ENCODE measurements at regions not wholly inside any gene's neighbourhood (a gene's known extent, or its start where the extent isn't known, plus 50 kb on each side); places are given as distances from the start of the nearest gene placed in this dataset.

- intact Hi-C loops (cut with micrococcal nuclease; ENCODE audit: unreplicated experiment) (no loop called here), in situ Hi-C loops (cut with MboI) (no loop called here)
- Histone ChIP-seq H3K36me3 (ENCODE audit: control insufficient read depth in 2 of 2, insufficient read depth in 2 of 2, low read length in 1 of 2) (no peaks in the 10 kb centered on the region), H4K20me1 (ENCODE audit: control insufficient read depth, insufficient read depth) (no peaks in the 10 kb centered on the region), H3K27ac (ENCODE audit: control insufficient read depth, insufficient read depth) (no peak overlapping the region), H3K4me3 (no peak overlapping the region), H3K4me2 (ENCODE audit: control insufficient read depth, insufficient read depth) (no peak overlapping the region), H3K9me3 (replicated peaks; ENCODE audit: control insufficient read depth, insufficient read depth, low read length) (no peaks in the 10 kb centered on the region), H3K4me1 (ENCODE audit: control insufficient read depth, insufficient read depth, low read length) (no peaks in the 10 kb centered on the region), H3K9ac (ENCODE audit: control insufficient read depth, insufficient read depth, low read length) (no peak overlapping the region), H3K27me3 (replicated peaks in 1 of 2; ENCODE audit: control insufficient read depth in 2 of 2, insufficient read depth in 2 of 2, low read length in 1 of 2) (no peaks in the 10 kb centered on the region), H3K79me2 (ENCODE audit: control insufficient read depth, insufficient read depth, low read length) (no peaks in the 10 kb centered on the region), H2AFZ (ENCODE audit: control insufficient read depth, low read depth, low read length) (no peak overlapping the region)
- no TSS peak for BruUV-seq (replicated peaks)
- FAIRE-seq (no peak), DNase-seq (ENCODE audit: low read depth, low spot score) (no peak), ATAC-seq (no peak)
- ChIA-PET CTCF (no interaction called here), SMC1A (ENCODE audit: uncharacterized antibody, unreplicated experiment) (no interaction called here), RAD21 (ENCODE audit: unreplicated experiment) (interaction anchor here (0.7 kb wide), 1 partner anchor 608 kb away, joined by 3 read pairs; no protein-coding TSS in a partner anchor), POLR2A (no interaction called here)
- WGBS (ENCODE audit: insufficient coverage, insufficient replicate concordance, low lambda C conversion rate, missing lambda C conversion rate): 5% methylated on average over 2 of the region's 2 CpGs
- TF ChIP-seq EZH2 (IDR thresholded peaks at IDR 0.05; ENCODE audit: borderline replicate concordance, control insufficient read depth, low read depth, low read length) (no peak), ESRRA (IDR thresholded peaks at IDR 0.05; ENCODE audit: low read length) (no peak), MEF2A (IDR thresholded peaks at IDR 0.05; ENCODE audit: insufficient read depth, low read depth, low read length) (no peak), EGR1 (IDR thresholded peaks at IDR 0.05; ENCODE audit: borderline replicate concordance in 1 of 2, low read depth in 2 of 2, low read length in 2 of 2) (no peak)
These were observed 98.7 kb downstream of the KCTD15 start for GRCh38 chr19:33895366-33895765.

GRCh38 chr19:33898062-33898677 is 101.5 kb downstream of the KCTD15 start:
- intact Hi-C loops (cut with micrococcal nuclease; ENCODE audit: unreplicated experiment) (no loop called here), in situ Hi-C loops (cut with MboI) (no loop called here)
- no peak overlapping the region for H3K27ac ChIP-seq (ENCODE audit: control insufficient read depth, insufficient read depth)
- no peaks in the 10 kb centered on the region for H3K4me1 ChIP-seq (ENCODE audit: control insufficient read depth, insufficient read depth, low read length)
- no peak for ATAC-seq
- H4K20me1 ChIP-seq (ENCODE audit: control insufficient read depth, insufficient read depth): no peaks in the 10 kb centered on the region
- FAIRE-seq: no peak
- no peaks in the 10 kb centered on the region for H3K9me3 ChIP-seq (replicated peaks; ENCODE audit: control insufficient read depth, insufficient read depth, low read length)
- no peaks in the 10 kb centered on the region for H3K36me3 ChIP-seq (ENCODE audit: control insufficient read depth in 2 of 2, insufficient read depth in 2 of 2, low read length in 1 of 2)
- BruUV-seq (replicated peaks): no TSS peak
- no peaks in the 10 kb centered on the region for H3K27me3 ChIP-seq (replicated peaks in 1 of 2; ENCODE audit: control insufficient read depth in 2 of 2, insufficient read depth in 2 of 2, low read length in 1 of 2)
- POLR2A ChIA-PET: no interaction called here
- no peaks in the 10 kb centered on the region for H3K79me2 ChIP-seq (ENCODE audit: control insufficient read depth, insufficient read depth, low read length)
- H3K4me2 ChIP-seq (ENCODE audit: control insufficient read depth, insufficient read depth): no peak overlapping the region
- CTCF ChIA-PET: no interaction called here
- SMC1A ChIA-PET (ENCODE audit: uncharacterized antibody, unreplicated experiment): no interaction called here
- no peak overlapping the region for H3K4me3 ChIP-seq
- RAD21 ChIA-PET (ENCODE audit: unreplicated experiment): no interaction called here
- no peak overlapping the region for H3K9ac ChIP-seq (ENCODE audit: control insufficient read depth, insufficient read depth, low read length)
- no peak for DNase-seq (ENCODE audit: low read depth, low spot score)
- H2AFZ ChIP-seq (ENCODE audit: control insufficient read depth, low read depth, low read length): no peak overlapping the region
- TF ChIP-seq PBX3 (IDR thresholded peaks at IDR 0.05; ENCODE audit: insufficient replicate concordance, low read depth, low read length): no peak
- TF ChIP-seq SMC3 (IDR thresholded peaks at IDR 0.05; ENCODE audit: borderline replicate concordance, low read length): no peak
- TF ChIP-seq PAX8 (IDR thresholded peaks at IDR 0.05): no peak
- no peak for TF ChIP-seq PRDM15 (CRISPR knock-in tag; IDR thresholded peaks at IDR 0.05)
- TF ChIP-seq RAD21 (IDR thresholded peaks at IDR 0.05; ENCODE audit: insufficient read depth, low read depth, low read length): no peak
- TF ChIP-seq PKNOX1 (IDR thresholded peaks at IDR 0.05): no peak
- TF ChIP-seq JUND (IDR thresholded peaks at IDR 0.05; ENCODE audit: low read depth, low read length): no peak
- TF ChIP-seq ZBED1 (IDR thresholded peaks at IDR 0.05; ENCODE audit: borderline replicate concordance): no peak
- TF ChIP-seq POLR2AphosphoS5 (IDR thresholded peaks at IDR 0.05; ENCODE audit: low read length): no peak

Data from GM12878 (cell line).